HL-60 (cell line): ENCODE measurements at regions not wholly inside any gene's neighbourhood (a gene's known extent, or its start where the extent isn't known, plus 50 kb on each side); places are given as distances from the start of the nearest gene placed in this dataset.

Source experiments
- CTCF ChIP-seq: IDR thresholded peaks from one replicate; pipeline ENCODE4 v1.5.1; 2011; ENCODE audit warnings: low read length, control low read depth, inconsistent platforms; ENCODE audit not compliant: insufficient read depth
- POLR2AphosphoS5 ChIP-seq: IDR thresholded peaks from 2 replicates; pipeline ENCODE4 v1.6.1; 2012; ENCODE audit warnings: low read depth

GRCh38 chr6:11413728-11414127 is 123.8 kb upstream of the TMEM170B start:
- no peak for TF ChIP-seq CTCF
- TF ChIP-seq POLR2AphosphoS5: no peak
